ENCODE measurements at regions not wholly inside any gene's neighbourhood (a gene's known extent, or its start where the extent isn't known, plus 50 kb on each side); places are given as distances from the start of the nearest gene placed in this dataset.

DNA sequence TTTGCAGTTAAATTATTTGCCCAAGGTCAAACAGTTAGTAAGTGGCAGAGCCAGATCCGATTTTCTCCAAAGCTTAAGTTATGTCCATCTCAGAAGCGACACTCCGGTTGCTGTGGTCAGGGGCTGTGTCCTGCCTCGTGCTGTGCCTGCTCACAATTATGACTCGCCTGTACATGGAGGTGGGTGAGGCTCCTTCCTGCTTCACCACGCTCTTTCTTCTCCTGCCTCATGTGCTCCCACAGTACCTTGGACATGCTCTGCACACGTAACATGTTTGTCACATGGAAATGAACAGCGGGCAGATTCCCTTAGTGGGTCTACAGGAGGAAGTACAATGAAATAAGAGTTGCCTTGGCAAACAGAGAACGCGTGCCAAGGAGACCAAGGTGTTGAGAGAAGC, 62.2 kb upstream of the CCND2 start:
- Histone ChIP-seq H3K4me3 (ENCODE audit: low read depth in 1 of 2, low read length in 2 of 2) (no peak overlapping the region), H3K36me3 (ENCODE audit: control insufficient read depth in 1 of 2, insufficient read depth in 2 of 2, low read length in 2 of 2) (no peaks in the 10 kb centered on the region), H3K27me3 (ENCODE audit: control insufficient read depth in 1 of 2, insufficient read depth in 2 of 2, low read length in 2 of 2) (peaks cover under 1 to 8% of the 10 kb centered on the region in 2 donors), H3K9ac (ENCODE audit: low read depth in 1 of 2, low read length in 2 of 2) (no peak overlapping the region), H3K9me3 (ENCODE audit: control insufficient read depth in 1 of 2, low read length in 2 of 2) (no peaks in the 10 kb centered on the region), H3K27ac (ENCODE audit: low read depth, low read length) (no peak overlapping the region), H3K4me1 (ENCODE audit: control insufficient read depth in 1 of 2, insufficient read depth in 2 of 2, low read length in 2 of 2) (peaks cover 0 to 6% of the 10 kb centered on the region in 2 donors)

DNA sequence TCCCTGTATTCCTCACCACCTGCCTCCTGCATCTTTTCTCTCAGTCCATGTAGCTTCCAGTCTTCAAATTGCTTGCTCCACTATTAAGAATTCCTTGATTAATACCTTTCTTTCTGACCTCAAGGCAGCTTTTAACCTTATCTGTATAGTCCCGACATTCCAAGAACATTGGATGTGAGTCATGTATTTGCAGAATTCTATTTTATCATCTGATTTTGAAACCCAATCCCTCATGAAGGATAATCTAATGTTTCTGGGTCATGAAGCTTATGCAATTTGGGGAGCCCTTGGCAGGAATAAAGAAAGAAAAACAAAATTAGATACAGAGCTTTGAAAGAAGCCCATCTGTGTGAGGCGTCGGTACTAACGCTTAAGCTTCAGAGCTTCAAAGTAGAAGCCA, 63.4 kb upstream of the CCND2 start:
- H3K27ac ChIP-seq (ENCODE audit: low read depth, low read length) = no peak overlapping the region
- H3K27me3 ChIP-seq (ENCODE audit: control insufficient read depth in 1 of 2, insufficient read depth in 2 of 2, low read length in 2 of 2) = peaks cover 6 to 8% of the 10 kb centered on the region in 2 donors
- H3K9me3 ChIP-seq (ENCODE audit: control insufficient read depth in 1 of 2, low read length in 2 of 2) = no peaks in the 10 kb centered on the region
- no peaks in the 10 kb centered on the region for H3K36me3 ChIP-seq (ENCODE audit: control insufficient read depth in 1 of 2, insufficient read depth in 2 of 2, low read length in 2 of 2)
- H3K4me3 ChIP-seq (ENCODE audit: low read depth in 1 of 2, low read length in 2 of 2) = no peak overlapping the region
- H3K9ac ChIP-seq (ENCODE audit: low read depth in 1 of 2, low read length in 2 of 2) = no peak overlapping the region
- H3K4me1 ChIP-seq (ENCODE audit: control insufficient read depth in 1 of 2, insufficient read depth in 2 of 2, low read length in 2 of 2) = peaks cover 0 to 5% of the 10 kb centered on the region in 2 donors

DNA sequence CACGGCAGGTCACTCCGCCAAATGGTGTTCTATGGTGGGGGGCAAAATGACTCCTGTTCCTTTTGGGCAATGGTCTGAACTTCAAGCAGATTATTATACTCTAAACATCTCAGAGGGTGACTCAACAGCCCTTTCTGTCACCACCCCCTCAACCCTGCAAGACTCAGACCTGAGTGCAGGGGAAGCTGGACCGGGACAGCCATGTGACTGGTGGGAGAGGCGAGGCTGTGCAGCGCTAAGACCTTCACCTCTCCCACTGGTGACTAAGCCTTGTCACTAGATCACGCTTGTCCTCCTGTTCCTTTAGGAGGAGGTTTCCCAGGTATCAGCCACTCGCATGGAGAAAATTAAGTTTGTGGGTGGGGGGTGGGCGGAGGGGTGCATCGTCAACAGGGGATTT, 67.1 kb upstream of the CCND2 start:
- H3K9ac ChIP-seq (ENCODE audit: low read depth in 1 of 2, low read length in 2 of 2) = no peak overlapping the region
- no peaks in the 10 kb centered on the region for H3K4me1 ChIP-seq (ENCODE audit: control insufficient read depth in 1 of 2, insufficient read depth in 2 of 2, low read length in 2 of 2)
- H3K4me3 ChIP-seq (ENCODE audit: low read depth in 1 of 2, low read length in 2 of 2) = no peak overlapping the region
- no peaks in the 10 kb centered on the region for H3K9me3 ChIP-seq (ENCODE audit: control insufficient read depth in 1 of 2, low read length in 2 of 2)
- no peak overlapping the region for H3K27ac ChIP-seq (ENCODE audit: low read depth, low read length)
- H3K27me3 ChIP-seq (ENCODE audit: control insufficient read depth in 1 of 2, insufficient read depth in 2 of 2, low read length in 2 of 2) = peaks cover 6 to 8% of the 10 kb centered on the region in 2 donors
- no peaks in the 10 kb centered on the region for H3K36me3 ChIP-seq (ENCODE audit: control insufficient read depth in 1 of 2, insufficient read depth in 2 of 2, low read length in 2 of 2)

DNA sequence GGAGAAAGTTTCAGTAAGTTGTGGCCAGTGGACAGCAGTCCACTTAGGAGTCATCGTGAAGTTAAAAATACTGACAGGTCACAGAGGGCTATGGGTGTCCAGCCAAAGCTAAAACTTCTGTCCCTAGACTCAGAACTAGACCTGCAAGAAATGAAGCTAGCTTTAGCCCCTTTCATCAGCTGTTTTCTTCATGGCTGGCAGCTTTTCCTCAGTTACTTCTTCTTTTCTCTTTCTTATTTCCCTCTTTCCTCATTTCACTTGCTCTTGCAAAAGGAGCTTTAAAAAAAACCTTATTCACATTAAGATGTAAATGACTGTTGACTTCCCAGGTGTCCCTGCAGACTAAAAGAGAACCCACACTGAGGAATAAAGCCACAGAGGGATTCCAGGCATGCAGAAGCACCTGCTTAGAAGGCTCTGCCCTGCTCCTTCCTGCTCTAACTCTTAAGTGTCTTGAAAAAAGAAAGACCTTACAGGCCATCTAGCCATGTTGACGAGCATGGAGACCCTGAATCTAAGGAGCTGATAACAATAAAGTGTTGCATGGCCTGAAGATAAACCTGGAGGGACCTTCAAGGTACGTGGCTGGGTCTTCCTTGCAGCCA, 69.7 kb upstream of the CCND2 start:
- peaks cover 6 to 9% of the 10 kb centered on the region in 2 donors for H3K27me3 ChIP-seq (ENCODE audit: control insufficient read depth in 1 of 2, insufficient read depth in 2 of 2, low read length in 2 of 2)

DNA sequence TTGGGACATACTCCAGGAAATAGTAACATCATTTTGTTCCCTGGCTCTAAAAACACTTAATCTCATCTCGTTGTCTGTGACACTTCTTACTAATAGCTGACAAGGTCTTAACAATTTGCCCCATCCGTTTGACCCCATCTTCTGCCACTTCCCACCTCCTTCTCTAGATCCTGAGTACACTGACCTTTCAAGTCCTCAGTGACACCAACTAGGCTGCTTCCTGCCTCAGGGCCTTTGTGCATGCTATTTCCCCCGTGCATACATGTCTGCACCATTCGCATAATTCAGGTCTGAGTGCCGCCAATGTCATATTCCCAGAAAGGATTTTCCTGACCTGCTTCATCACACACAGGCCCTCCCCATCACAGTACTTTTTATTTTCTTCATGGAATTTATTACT, 70.6 kb upstream of the CCND2 start:
- no peaks in the 10 kb centered on the region for H3K9me3 ChIP-seq (ENCODE audit: control insufficient read depth in 1 of 2, low read length in 2 of 2)
- H3K36me3 ChIP-seq (ENCODE audit: control insufficient read depth in 1 of 2, insufficient read depth in 2 of 2, low read length in 2 of 2) = no peaks in the 10 kb centered on the region
- no peak overlapping the region for H3K27ac ChIP-seq (ENCODE audit: low read depth, low read length)
- no peak overlapping the region for H3K9ac ChIP-seq (ENCODE audit: low read depth in 1 of 2, low read length in 2 of 2)
- H3K4me1 ChIP-seq (ENCODE audit: control insufficient read depth in 1 of 2, insufficient read depth in 2 of 2, low read length in 2 of 2) = no peaks in the 10 kb centered on the region
- H3K27me3 ChIP-seq (ENCODE audit: control insufficient read depth in 1 of 2, insufficient read depth in 2 of 2, low read length in 2 of 2) = peaks cover 6% of the 10 kb centered on the region in 2 donors
- no peak overlapping the region for H3K4me3 ChIP-seq (ENCODE audit: low read depth in 1 of 2, low read length in 2 of 2)

More for the DNA sequence above, 69.7 kb upstream of the CCND2 start:
- Histone ChIP-seq H3K4me1 (ENCODE audit: control insufficient read depth in 1 of 2, insufficient read depth in 2 of 2, low read length in 2 of 2) (no peaks in the 10 kb centered on the region), H3K36me3 (ENCODE audit: control insufficient read depth in 1 of 2, insufficient read depth in 2 of 2, low read length in 2 of 2) (no peaks in the 10 kb centered on the region), H3K9me3 (ENCODE audit: control insufficient read depth in 1 of 2, low read length in 2 of 2) (no peaks in the 10 kb centered on the region), H3K4me3 (ENCODE audit: low read depth in 1 of 2, low read length in 2 of 2) (no peak overlapping the region), H3K27ac (ENCODE audit: low read depth, low read length) (no peak overlapping the region), H3K9ac (ENCODE audit: low read depth in 1 of 2, low read length in 2 of 2) (no peak overlapping the region)

DNA sequence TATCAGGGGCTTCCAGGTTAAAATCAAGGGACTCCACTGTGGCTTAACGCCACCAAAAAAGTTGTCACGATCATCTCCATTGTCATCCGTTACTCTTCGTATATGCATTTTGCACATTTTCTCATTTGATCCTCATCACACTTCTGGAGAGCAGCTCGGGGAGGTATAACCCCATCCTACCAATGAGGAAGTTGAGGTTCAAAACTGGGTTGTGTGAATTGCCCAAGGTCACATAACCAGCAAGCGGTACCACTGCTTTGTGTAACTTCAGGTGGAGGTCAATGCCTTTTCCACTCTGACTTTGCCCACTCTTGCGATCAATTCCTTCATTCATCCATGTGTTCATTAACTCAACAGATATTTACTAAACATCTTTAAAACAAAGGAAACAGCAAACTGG, 71.1 kb upstream of the CCND2 start:
- no peak overlapping the region for H3K4me3 ChIP-seq (ENCODE audit: low read depth in 1 of 2, low read length in 2 of 2)
- H3K27me3 ChIP-seq (ENCODE audit: control insufficient read depth in 1 of 2, insufficient read depth in 2 of 2, low read length in 2 of 2) = peaks cover 6% of the 10 kb centered on the region in 2 donors
- H3K9me3 ChIP-seq (ENCODE audit: control insufficient read depth in 1 of 2, low read length in 2 of 2) = no peaks in the 10 kb centered on the region
- H3K36me3 ChIP-seq (ENCODE audit: control insufficient read depth in 1 of 2, insufficient read depth in 2 of 2, low read length in 2 of 2) = no peaks in the 10 kb centered on the region
- no peak overlapping the region for H3K9ac ChIP-seq (ENCODE audit: low read depth in 1 of 2, low read length in 2 of 2)
- H3K27ac ChIP-seq (ENCODE audit: low read depth, low read length) = no peak overlapping the region
- H3K4me1 ChIP-seq (ENCODE audit: control insufficient read depth in 1 of 2, insufficient read depth in 2 of 2, low read length in 2 of 2) = no peaks in the 10 kb centered on the region

DNA sequence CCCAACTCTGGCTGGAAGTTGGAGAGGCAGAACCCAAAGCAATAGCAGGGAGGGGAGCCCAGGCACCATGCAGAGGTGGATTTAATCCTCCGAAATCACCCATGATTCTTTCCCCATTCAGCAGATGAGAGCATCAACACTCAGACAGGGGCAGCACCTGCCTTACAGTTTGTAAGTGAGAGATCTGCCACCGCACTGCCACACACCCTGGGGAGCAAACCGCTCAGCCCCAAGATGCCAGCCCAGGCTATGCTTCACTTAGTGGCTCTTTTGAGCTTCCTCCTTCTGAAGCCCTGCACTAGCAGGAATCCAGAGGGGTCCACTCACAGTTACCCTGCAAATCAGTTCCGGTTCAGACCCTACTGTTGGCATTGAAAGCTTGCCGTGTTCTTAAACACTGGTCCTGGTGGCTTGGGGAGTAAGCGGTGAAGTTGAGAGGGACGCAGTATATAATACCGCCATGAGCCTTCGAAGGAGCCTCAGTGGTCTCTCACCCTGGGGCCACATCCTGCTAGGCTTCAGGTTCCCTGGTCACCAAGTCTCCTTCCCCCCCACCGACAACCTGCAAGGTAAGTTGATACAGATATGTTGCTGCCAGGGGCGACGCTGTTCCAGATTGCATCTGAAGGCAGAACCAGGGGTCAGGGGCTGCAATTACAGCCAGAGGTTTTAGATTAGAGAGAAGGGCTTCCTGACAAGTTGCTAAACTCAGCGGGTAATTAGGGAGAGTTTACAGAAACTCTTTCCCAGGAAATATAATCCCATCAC, 72.0 kb upstream of the CCND2 start:
- Histone ChIP-seq H3K9me3 (ENCODE audit: control insufficient read depth in 1 of 2, low read length in 2 of 2) (no peaks in the 10 kb centered on the region), H3K27ac (ENCODE audit: low read depth, low read length) (no peak overlapping the region), H3K4me1 (ENCODE audit: control insufficient read depth in 1 of 2, insufficient read depth in 2 of 2, low read length in 2 of 2) (no peaks in the 10 kb centered on the region), H3K4me3 (ENCODE audit: low read depth in 1 of 2, low read length in 2 of 2) (no peak overlapping the region), H3K27me3 (ENCODE audit: control insufficient read depth in 1 of 2, insufficient read depth in 2 of 2, low read length in 2 of 2) (peaks cover 6% of the 10 kb centered on the region in 2 donors), H3K9ac (ENCODE audit: low read depth in 1 of 2, low read length in 2 of 2) (no peak overlapping the region), H3K36me3 (ENCODE audit: control insufficient read depth in 1 of 2, insufficient read depth in 2 of 2, low read length in 2 of 2) (no peaks in the 10 kb centered on the region)

DNA sequence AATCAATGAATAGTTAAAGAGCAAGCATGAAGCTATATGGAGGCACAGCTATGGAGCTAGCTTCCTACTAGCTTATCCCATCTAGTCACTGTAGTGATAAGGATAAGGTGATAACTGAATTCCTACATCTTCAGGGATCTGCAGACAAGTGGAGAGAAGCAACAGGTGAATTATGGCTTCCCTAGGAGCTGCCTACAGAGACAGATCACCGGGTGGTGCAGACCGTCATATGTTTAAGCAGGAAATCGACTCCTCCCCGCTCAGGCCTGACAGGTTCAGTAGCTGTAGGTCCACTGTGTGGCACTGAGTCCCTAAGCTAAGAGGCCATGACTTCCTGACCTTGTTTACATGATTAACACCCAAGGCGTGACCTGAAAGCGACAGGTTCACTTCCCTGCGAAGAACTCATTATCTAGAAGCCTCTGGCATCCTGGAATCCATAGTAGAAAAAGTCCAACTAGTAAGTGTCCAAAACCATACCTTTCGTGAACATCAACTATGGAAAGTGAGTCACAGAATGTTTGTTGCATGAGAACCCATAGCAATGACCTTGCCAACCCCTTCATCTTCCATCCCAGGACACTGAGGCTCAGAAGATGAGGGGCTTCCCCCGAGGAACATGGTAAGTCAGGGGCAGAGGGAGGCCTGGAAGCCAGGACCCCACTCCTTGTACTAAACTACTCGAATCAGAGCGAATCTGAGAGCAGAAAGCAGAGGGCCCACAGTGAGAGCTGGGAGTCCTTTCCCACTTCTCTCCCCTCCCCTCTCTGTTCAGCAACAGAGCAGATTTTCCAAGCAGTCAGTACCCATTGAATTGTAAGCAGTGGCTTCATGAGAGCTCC, 75.4 kb upstream of the CCND2 start:
- Histone ChIP-seq H3K36me3 (ENCODE audit: control insufficient read depth in 1 of 2, insufficient read depth in 2 of 2, low read length in 2 of 2) (no peaks in the 10 kb centered on the region), H3K4me1 (ENCODE audit: control insufficient read depth in 1 of 2, insufficient read depth in 2 of 2, low read length in 2 of 2) (no peaks in the 10 kb centered on the region), H3K27ac (ENCODE audit: low read depth, low read length) (no peak overlapping the region), H3K9ac (ENCODE audit: low read depth in 1 of 2, low read length in 2 of 2) (no peak overlapping the region), H3K4me3 (ENCODE audit: low read depth in 1 of 2, low read length in 2 of 2) (no peak overlapping the region), H3K27me3 (ENCODE audit: control insufficient read depth in 1 of 2, insufficient read depth in 2 of 2, low read length in 2 of 2) (peaks cover 0 to 6% of the 10 kb centered on the region in 2 donors), H3K9me3 (ENCODE audit: control insufficient read depth in 1 of 2, low read length in 2 of 2) (no peaks in the 10 kb centered on the region)

DNA sequence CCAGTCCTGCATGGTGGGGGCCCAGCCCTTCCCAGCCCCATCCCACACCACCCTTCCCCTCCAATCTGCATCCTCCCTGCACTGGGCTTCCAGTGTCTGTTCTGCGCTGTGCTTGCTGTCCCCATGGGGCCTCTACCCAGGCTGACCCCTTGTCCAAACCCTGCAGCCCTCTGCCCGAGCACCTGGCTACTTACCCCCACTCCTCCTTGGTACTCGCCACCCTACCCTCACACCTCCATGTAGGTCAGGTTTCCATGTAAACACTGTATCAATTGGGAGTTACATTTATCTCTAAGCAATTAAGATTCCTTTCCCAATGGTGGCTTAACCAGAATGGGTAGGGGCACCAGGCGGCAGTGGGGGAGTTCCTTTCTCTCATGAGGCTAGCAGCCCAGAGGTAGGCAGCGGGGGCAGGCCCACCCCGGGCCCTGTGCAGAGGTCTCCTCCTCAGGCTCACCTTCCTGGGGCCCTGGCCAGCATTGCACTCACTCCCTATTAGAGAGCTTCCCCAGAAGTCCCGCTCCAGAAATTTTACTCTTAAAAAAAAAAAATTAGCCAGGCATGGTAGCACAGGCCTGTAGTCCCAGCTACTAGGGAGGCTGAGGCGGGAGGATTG, 76.6 kb upstream of the CCND2 start:
- Histone ChIP-seq H3K4me3 (ENCODE audit: low read depth in 1 of 2, low read length in 2 of 2) (no peak overlapping the region), H3K9me3 (ENCODE audit: control insufficient read depth in 1 of 2, low read length in 2 of 2) (no peaks in the 10 kb centered on the region), H3K4me1 (ENCODE audit: control insufficient read depth in 1 of 2, insufficient read depth in 2 of 2, low read length in 2 of 2) (no peaks in the 10 kb centered on the region), H3K27ac (ENCODE audit: low read depth, low read length) (no peak overlapping the region), H3K36me3 (ENCODE audit: control insufficient read depth in 1 of 2, insufficient read depth in 2 of 2, low read length in 2 of 2) (no peaks in the 10 kb centered on the region), H3K27me3 (ENCODE audit: control insufficient read depth in 1 of 2, insufficient read depth in 2 of 2, low read length in 2 of 2) (peaks cover 0 to 6% of the 10 kb centered on the region in 2 donors), H3K9ac (ENCODE audit: low read depth in 1 of 2, low read length in 2 of 2) (no peak overlapping the region)

DNA sequence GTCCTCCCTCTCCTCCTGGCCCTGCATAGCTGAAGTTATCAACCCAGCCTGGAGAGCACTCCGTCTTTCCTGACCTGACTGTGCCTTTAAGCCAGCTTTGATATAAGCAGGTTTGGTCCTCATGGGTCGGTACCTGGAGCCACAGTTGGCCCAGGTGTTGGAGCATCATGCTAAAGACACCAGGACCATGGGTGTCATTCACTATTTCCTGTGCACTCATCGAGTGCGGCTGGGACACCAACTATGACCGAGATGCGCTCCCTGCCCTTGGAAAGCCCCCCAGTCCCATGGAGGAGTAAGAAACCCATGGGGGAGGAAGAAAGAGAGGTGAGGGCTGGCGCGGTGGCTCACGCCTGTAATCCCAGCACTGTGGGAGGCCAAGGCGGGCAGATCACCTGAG, 78.9 kb upstream of the CCND2 start:
- H3K4me1 ChIP-seq (ENCODE audit: control insufficient read depth in 1 of 2, insufficient read depth in 2 of 2, low read length in 2 of 2) = no peaks in the 10 kb centered on the region
- no peaks in the 10 kb centered on the region for H3K36me3 ChIP-seq (ENCODE audit: control insufficient read depth in 1 of 2, insufficient read depth in 2 of 2, low read length in 2 of 2)
- H3K27me3 ChIP-seq (ENCODE audit: control insufficient read depth in 1 of 2, insufficient read depth in 2 of 2, low read length in 2 of 2) = no peaks in the 10 kb centered on the region
- no peak overlapping the region for H3K27ac ChIP-seq (ENCODE audit: low read depth, low read length)
- H3K4me3 ChIP-seq (ENCODE audit: low read depth in 1 of 2, low read length in 2 of 2) = no peak overlapping the region
- H3K9me3 ChIP-seq (ENCODE audit: control insufficient read depth in 1 of 2, low read length in 2 of 2) = no peaks in the 10 kb centered on the region
- H3K9ac ChIP-seq (ENCODE audit: low read depth in 1 of 2, low read length in 2 of 2) = no peak overlapping the region
